Trophoblast cell (in vitro differentiated cells and primary cell): ENCODE measurements at regions not wholly inside any gene's neighbourhood (a gene's known extent, or its start where the extent isn't known, plus 50 kb on each side); places are given as distances from the start of the nearest gene placed in this dataset.

ENCODE experiments used
- DNase-seq, 2 donors: peaks; one replicate each; pipeline ENCODE4 v3.0.0-alpha.2; 2016
- H2AFZ ChIP-seq: 2 replicates; pipeline ENCODE4 v1.6.1; 2013; ENCODE audit warnings: low read length, moderate library complexity, mild to moderate bottlenecking; ENCODE audit not compliant: insufficient read depth, poor library complexity
- H2AK5ac ChIP-seq: 2 replicates; pipeline ENCODE4 v1.6.1; 2013; ENCODE audit warnings: mild to moderate bottlenecking, low read length
- H2BK120ac ChIP-seq: 2 replicates; pipeline ENCODE4 v1.6.1; 2013; ENCODE audit warnings: low read length, mild to moderate bottlenecking, moderate library complexity; ENCODE audit not compliant: insufficient read depth, poor library complexity
- H2BK12ac ChIP-seq: 2 replicates; pipeline ENCODE4 v1.6.1; 2013; ENCODE audit warnings: mild to moderate bottlenecking, low read length, moderate library complexity
- H2BK5ac ChIP-seq: 2 replicates; pipeline ENCODE4 v1.6.1; 2013; ENCODE audit warnings: low read length, low read depth, moderate library complexity, mild to moderate bottlenecking; ENCODE audit not compliant: poor library complexity
- H3K14ac ChIP-seq: 2 replicates; pipeline ENCODE4 v1.6.1; 2013; ENCODE audit warnings: mild to moderate bottlenecking, low read length
- H3K18ac ChIP-seq: 2 replicates; pipeline ENCODE4 v1.6.1; 2013; ENCODE audit warnings: mild to moderate bottlenecking, low read length
- H3K23ac ChIP-seq: 2 replicates; pipeline ENCODE4 v1.6.1; 2013; ENCODE audit warnings: low read length
- H3K27ac ChIP-seq: 2 replicates; pipeline ENCODE4 v1.5.1; 2013; ENCODE audit warnings: low read depth, mild to moderate bottlenecking, inconsistent platforms, low read length, moderate library complexity
- H3K27me3 ChIP-seq: 2 replicates; pipeline ENCODE4 v1.6.1; 2013; ENCODE audit warnings: inconsistent platforms, mild to moderate bottlenecking, low read length, moderate library complexity; ENCODE audit not compliant: insufficient read depth
- H3K36me3 ChIP-seq, 2 experiments: 1 replicate in 1 of 2; 2 replicates in 1 of 2; pipeline ENCODE4 v1.6.1; 2013; ENCODE audit warnings: low read length in 2 of 2, mild to moderate bottlenecking in 2 of 2, moderate library complexity in 1 of 2; ENCODE audit not compliant: insufficient read depth in 2 of 2, control insufficient read depth in 1 of 2
- H3K4ac ChIP-seq: 2 replicates; pipeline ENCODE4 v1.6.1; 2013; ENCODE audit warnings: low read depth, mild to moderate bottlenecking, low read length, moderate library complexity
- H3K4me1 ChIP-seq, 2 experiments: 1 replicate in 1 of 2; 2 replicates in 1 of 2; pipeline ENCODE4 v1.6.1; 2013; ENCODE audit warnings: low read length in 2 of 2, mild to moderate bottlenecking in 2 of 2, moderate library complexity in 1 of 2; ENCODE audit not compliant: insufficient read depth in 2 of 2, control insufficient read depth in 1 of 2
- H3K4me2 ChIP-seq: 2 replicates; pipeline ENCODE4 v1.6.1; 2013; ENCODE audit warnings: inconsistent platforms, mild to moderate bottlenecking, low read length, moderate library complexity
- H3K4me3 ChIP-seq: 2 replicates; pipeline ENCODE4 v1.5.1; 2013; ENCODE audit warnings: mild to moderate bottlenecking, low read depth, low read length, inconsistent platforms
- H3K79me1 ChIP-seq: one replicate; pipeline ENCODE4 v1.6.1; 2013; ENCODE audit warnings: low read length
- H3K79me2 ChIP-seq: 2 replicates; pipeline ENCODE4 v1.6.1; 2013; ENCODE audit warnings: low read length, mild to moderate bottlenecking; ENCODE audit not compliant: control insufficient read depth, insufficient read depth, poor library complexity
- H3K9ac ChIP-seq: 2 replicates; pipeline ENCODE4 v1.6.1; 2013; ENCODE audit warnings: mild to moderate bottlenecking, low read length
- H3K9me3 ChIP-seq: 2 replicates; pipeline ENCODE4 v1.6.1; 2013; ENCODE audit warnings: low read depth, mild to moderate bottlenecking, control low read depth, inconsistent platforms, low read length; ENCODE audit not compliant: insufficient read depth
- H4K12ac ChIP-seq: 2 replicates; pipeline ENCODE4 v1.6.1; 2013; ENCODE audit warnings: low read depth, mild to moderate bottlenecking, low read length, moderate library complexity
- H4K8ac ChIP-seq: 2 replicates; pipeline ENCODE4 v1.6.1; 2013; ENCODE audit warnings: low read depth, mild to moderate bottlenecking, low read length, moderate library complexity
- H4K91ac ChIP-seq: one replicate; pipeline ENCODE4 v1.6.1; 2013; ENCODE audit warnings: low read depth, mild to moderate bottlenecking, low read length, moderate library complexity
- WGBS: extraction: QIAGEN DNeasy Blood & Tissue Kit; methylation state at CpG from one replicate; pipeline ENCODE4 v1.1.7; 2013; ENCODE audit warnings: missing lambda C conversion rate; ENCODE audit not compliant: insufficient read length, insufficient coverage; ENCODE audit errors: extremely low coverage; 5-methylcytosine and 5-hydroxymethylcytosine counted together

- no peak overlapping the region for H3K4me2 ChIP-seq
- H3K4ac ChIP-seq, result no peak overlapping the region
- peaks cover 2% of the 10 kb centered on the region for H3K9me3 ChIP-seq
- H3K4me1 ChIP-seq, result peaks cover 5 to 6% of the 10 kb centered on the region in 2 experiments
- H2BK120ac ChIP-seq, result no peak overlapping the region
- H4K12ac ChIP-seq, result no peak overlapping the region
- H4K8ac ChIP-seq, result no peak overlapping the region
- H3K27ac ChIP-seq, result no peak overlapping the region
- no peaks in the 10 kb centered on the region for H3K79me2 ChIP-seq
- no peaks in the 10 kb centered on the region for H3K27me3 ChIP-seq
- H3K14ac ChIP-seq, result no peak overlapping the region
- no peak overlapping the region for H3K4me3 ChIP-seq
- H2AFZ ChIP-seq, result no peak overlapping the region
- no peaks in the 10 kb centered on the region for H3K36me3 ChIP-seq
- no peak overlapping the region for H2AK5ac ChIP-seq
- no peak overlapping the region for H3K9ac ChIP-seq
- no peak overlapping the region for H3K23ac ChIP-seq
- WGBS, result no CpG with 5 or more reads among the region's 8 CpGs
- H4K91ac ChIP-seq, result no peak overlapping the region
- DNase-seq, result no peak
- H3K79me1 ChIP-seq, result peaks cover 2% of the 10 kb centered on the region
- no peak overlapping the region for H2BK12ac ChIP-seq
- no peak overlapping the region for H2BK5ac ChIP-seq
- H3K18ac ChIP-seq, result no peak overlapping the region
These were observed 382.2 kb upstream of the KLF6 start for GRCh38 chr10:4167216-4167615.

- Histone ChIP-seq H3K23ac (no peak overlapping the region), H4K8ac (no peak overlapping the region), H2BK12ac (peak overlapping the region; percentile 34), H2AFZ (no peak overlapping the region), H3K4me2 (no peak overlapping the region), H3K27me3 (no peaks in the 10 kb centered on the region), H3K14ac (no peak overlapping the region), H3K79me1 (peaks cover 2% of the 10 kb centered on the region), H3K4me1 (peaks cover 0 to 2% of the 10 kb centered on the region in 2 experiments), H2AK5ac (no peak overlapping the region), H4K91ac (peak overlapping the region; percentile 32), H3K36me3 (no peaks in the 10 kb centered on the region), H3K27ac (no peak overlapping the region), H3K9me3 (peaks cover 2% of the 10 kb centered on the region), H3K79me2 (no peaks in the 10 kb centered on the region), H3K18ac (no peak overlapping the region), H3K4ac (no peak overlapping the region), H2BK120ac (no peak overlapping the region), H3K9ac (no peak overlapping the region), H2BK5ac (no peak overlapping the region), H3K4me3 (no peak overlapping the region), H4K12ac (no peak overlapping the region)
- WGBS, result no CpG with 5 or more reads among the region's 7 CpGs
- no peak for DNase-seq
These were observed 377.7 kb upstream of the KLF6 start for GRCh38 chr10:4162571-4163286.

- H3K4ac ChIP-seq, result no peak overlapping the region
- H3K4me2 ChIP-seq, result no peak overlapping the region
- no peak overlapping the region for H4K12ac ChIP-seq
- peaks cover 2% of the 10 kb centered on the region for H3K79me1 ChIP-seq
- H4K8ac ChIP-seq, result no peak overlapping the region
- no peak overlapping the region for H3K23ac ChIP-seq
- DNase-seq, result peak; percentile 90
- H3K27me3 ChIP-seq, result no peaks in the 10 kb centered on the region
- no peak overlapping the region for H4K91ac ChIP-seq
- no peak overlapping the region for H2BK120ac ChIP-seq
- H3K36me3 ChIP-seq, result no peaks in the 10 kb centered on the region
- no peak overlapping the region for H3K4me3 ChIP-seq
- no peak overlapping the region for H3K18ac ChIP-seq
- peaks cover 0 to 2% of the 10 kb centered on the region in 2 experiments for H3K4me1 ChIP-seq
- no peak overlapping the region for H2AFZ ChIP-seq
- no peaks in the 10 kb centered on the region for H3K9me3 ChIP-seq
- no peak overlapping the region for H2AK5ac ChIP-seq
- H3K79me2 ChIP-seq, result no peaks in the 10 kb centered on the region
- H3K9ac ChIP-seq, result no peak overlapping the region
- WGBS, result no CpG with 5 or more reads among the region's 6 CpGs
- no peak overlapping the region for H2BK12ac ChIP-seq
- no peak overlapping the region for H3K14ac ChIP-seq
- H2BK5ac ChIP-seq, result no peak overlapping the region
- no peak overlapping the region for H3K27ac ChIP-seq
These were observed 374.2 kb upstream of the KLF6 start for GRCh38 chr10:4159173-4159572.

- H3K9me3 ChIP-seq, result no peaks in the 10 kb centered on the region
- no CpG with 5 or more reads among the region's 4 CpGs for WGBS
- peaks cover 0 to 3% of the 10 kb centered on the region in 2 experiments for H3K4me1 ChIP-seq
- no peaks in the 10 kb centered on the region for H3K79me1 ChIP-seq
- no peaks in the 10 kb centered on the region for H3K27me3 ChIP-seq
- H2AK5ac ChIP-seq, result no peak overlapping the region
- no peak for DNase-seq
- no peak overlapping the region for H2BK12ac ChIP-seq
- H2BK5ac ChIP-seq, result no peak overlapping the region
- no peak overlapping the region for H3K4me2 ChIP-seq
- H2BK120ac ChIP-seq, result no peak overlapping the region
- H4K91ac ChIP-seq, result no peak overlapping the region
- H4K8ac ChIP-seq, result no peak overlapping the region
- H3K27ac ChIP-seq, result no peak overlapping the region
- no peaks in the 10 kb centered on the region for H3K36me3 ChIP-seq
- no peak overlapping the region for H4K12ac ChIP-seq
- H2AFZ ChIP-seq, result no peak overlapping the region
- H3K4ac ChIP-seq, result no peak overlapping the region
- H3K23ac ChIP-seq, result no peak overlapping the region
- no peak overlapping the region for H3K14ac ChIP-seq
- no peak overlapping the region for H3K18ac ChIP-seq
- no peaks in the 10 kb centered on the region for H3K79me2 ChIP-seq
- H3K4me3 ChIP-seq, result no peak overlapping the region
- no peak overlapping the region for H3K9ac ChIP-seq
These were observed 369.2 kb upstream of the KLF6 start for GRCh38 chr10:4154191-4154715.
